Fibroblast of the aortic adventitia (primary cell): ENCODE measurements at regions not wholly inside any gene's neighbourhood (a gene's known extent, or its start where the extent isn't known, plus 50 kb on each side); places are given as distances from the start of the nearest gene placed in this dataset.

Source experiments
- DNase-seq: peaks from one replicate; pipeline ENCODE4 v3.0.0-alpha.2; 2010; ENCODE audit warnings: low read depth
- H3K4me3 ChIP-seq: 2 replicates; pipeline ENCODE4 v1.5.1; 2011; ENCODE audit warnings: low read depth, mild to moderate bottlenecking, control low read depth, low read length, moderate library complexity
- TF ChIP-seq, protein P1 (sequence below): IDR thresholded peaks from 2 replicates; pipeline ENCODE4 v1.5.1; 2011; ENCODE audit warnings: mild to moderate bottlenecking, low read length, control low read depth, inconsistent platforms; ENCODE audit not compliant: insufficient read depth

DNA sequence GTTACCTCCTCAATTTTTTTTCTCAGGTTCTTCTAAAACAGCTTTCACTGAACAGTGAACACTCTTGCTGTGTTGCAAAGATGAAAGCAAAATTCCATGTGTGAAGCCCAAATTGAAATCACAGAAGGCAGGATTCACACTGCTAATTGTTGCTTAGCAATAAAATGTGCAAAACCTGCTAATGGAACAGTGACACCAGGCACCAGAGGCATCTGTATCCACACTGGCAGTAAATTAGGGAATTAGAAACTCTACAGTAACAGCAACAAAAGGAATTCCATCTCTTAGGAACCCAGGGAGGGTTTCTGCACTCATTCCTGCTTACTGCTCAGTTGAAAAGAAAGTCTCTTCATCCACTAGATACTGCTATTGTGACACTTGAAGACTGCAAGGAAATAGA, 202.3 kb downstream of the GXYLT1 start:
- DNase-seq, result no peak
- H3K4me3 ChIP-seq, result no peak overlapping the region
- TF ChIP-seq, protein P1, sequence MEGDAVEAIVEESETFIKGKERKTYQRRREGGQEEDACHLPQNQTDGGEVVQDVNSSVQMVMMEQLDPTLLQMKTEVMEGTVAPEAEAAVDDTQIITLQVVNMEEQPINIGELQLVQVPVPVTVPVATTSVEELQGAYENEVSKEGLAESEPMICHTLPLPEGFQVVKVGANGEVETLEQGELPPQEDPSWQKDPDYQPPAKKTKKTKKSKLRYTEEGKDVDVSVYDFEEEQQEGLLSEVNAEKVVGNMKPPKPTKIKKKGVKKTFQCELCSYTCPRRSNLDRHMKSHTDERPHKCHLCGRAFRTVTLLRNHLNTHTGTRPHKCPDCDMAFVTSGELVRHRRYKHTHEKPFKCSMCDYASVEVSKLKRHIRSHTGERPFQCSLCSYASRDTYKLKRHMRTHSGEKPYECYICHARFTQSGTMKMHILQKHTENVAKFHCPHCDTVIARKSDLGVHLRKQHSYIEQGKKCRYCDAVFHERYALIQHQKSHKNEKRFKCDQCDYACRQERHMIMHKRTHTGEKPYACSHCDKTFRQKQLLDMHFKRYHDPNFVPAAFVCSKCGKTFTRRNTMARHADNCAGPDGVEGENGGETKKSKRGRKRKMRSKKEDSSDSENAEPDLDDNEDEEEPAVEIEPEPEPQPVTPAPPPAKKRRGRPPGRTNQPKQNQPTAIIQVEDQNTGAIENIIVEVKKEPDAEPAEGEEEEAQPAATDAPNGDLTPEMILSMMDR, result no peak

DNA sequence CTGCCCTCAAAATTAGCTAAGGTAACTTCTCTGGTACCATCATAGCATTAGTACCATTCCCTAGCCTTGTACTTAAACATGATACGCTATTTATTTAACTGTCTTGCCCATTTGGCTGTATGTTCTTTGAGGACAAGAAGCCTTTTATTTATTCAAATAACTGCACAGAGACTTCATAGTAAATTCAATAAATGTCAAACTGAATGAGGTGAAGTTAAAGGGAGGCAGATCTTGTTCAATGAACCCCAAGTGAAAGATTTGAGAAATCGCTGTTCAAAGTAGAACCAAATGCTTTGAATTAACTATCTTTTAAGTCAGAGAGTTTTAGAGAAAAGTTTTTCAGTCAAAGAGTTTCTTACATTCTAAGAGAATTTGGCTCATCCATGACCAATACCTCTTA, 203.6 kb downstream of the GXYLT1 start:
- DNase-seq, result no peak
- TF ChIP-seq, protein P1, result no peak
- H3K4me3 ChIP-seq, result no peak overlapping the region

DNA sequence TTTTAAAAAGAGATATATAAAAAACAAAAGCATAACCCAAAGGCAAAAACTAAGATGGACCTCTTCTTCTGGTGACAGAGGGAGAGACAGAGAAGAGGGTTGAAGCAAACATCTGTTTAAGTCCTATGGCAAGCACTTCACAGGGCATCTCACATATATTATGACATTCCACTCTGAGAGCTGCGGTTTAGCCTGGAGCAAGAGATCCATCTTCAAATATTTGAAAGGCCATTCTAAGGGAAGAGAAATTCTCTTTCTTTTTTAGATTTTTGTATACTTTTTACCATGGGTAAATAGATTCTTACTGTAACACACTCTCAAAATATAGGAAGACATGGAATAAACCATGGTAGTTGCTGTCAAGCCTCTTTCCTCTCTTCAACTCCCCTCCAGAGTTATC, 204.1 kb downstream of the GXYLT1 start:
- TF ChIP-seq, protein P1, result no peak

DNA sequence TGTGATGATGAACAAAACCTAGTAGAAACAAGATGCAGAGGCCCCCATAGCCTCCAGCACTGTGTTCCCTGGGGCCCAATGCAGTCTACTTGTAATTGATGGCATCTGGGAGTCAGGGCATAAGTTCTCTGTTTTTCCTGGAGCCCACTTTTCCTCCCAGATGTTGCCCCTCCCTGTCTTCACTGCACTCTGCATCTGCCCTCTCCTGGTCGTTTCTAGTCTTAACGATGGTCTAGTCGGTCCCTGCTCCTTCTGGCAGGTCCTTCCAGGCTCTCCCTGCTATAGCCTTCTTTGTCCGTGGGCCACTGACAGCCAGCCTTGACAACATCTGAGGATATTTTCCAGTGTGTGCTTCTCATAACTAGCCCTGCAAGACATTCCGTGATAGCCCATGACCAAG, 208.3 kb downstream of the GXYLT1 start:
- TF ChIP-seq, protein P1, result no peak
- H3K4me3 ChIP-seq, result no peak overlapping the region
- DNase-seq, result no peak

More for the DNA sequence above, 204.1 kb downstream of the GXYLT1 start:
- no peak overlapping the region for H3K4me3 ChIP-seq
- DNase-seq, result no peak

DNA sequence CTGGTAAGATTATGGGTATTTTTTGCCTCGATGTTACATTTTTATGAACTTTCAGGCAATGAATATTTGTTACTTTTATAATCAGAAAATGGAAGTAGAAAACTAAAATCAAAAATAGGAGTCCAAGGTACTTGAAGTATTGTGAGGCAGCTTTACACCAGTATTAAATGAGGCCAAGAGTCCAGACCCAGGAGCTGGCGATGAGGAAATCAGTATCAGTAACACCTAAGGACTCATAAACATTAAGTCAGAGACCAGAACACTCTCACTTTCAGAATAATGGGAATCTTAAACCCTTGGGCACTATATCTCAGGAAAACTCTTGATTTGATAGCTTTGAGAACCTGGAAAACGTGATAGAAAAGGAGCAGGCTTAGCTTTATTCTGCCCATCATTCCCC, 208.8 kb downstream of the GXYLT1 start:
- DNase-seq, result no peak
- TF ChIP-seq, protein P1, result no peak
- no peak overlapping the region for H3K4me3 ChIP-seq

DNA sequence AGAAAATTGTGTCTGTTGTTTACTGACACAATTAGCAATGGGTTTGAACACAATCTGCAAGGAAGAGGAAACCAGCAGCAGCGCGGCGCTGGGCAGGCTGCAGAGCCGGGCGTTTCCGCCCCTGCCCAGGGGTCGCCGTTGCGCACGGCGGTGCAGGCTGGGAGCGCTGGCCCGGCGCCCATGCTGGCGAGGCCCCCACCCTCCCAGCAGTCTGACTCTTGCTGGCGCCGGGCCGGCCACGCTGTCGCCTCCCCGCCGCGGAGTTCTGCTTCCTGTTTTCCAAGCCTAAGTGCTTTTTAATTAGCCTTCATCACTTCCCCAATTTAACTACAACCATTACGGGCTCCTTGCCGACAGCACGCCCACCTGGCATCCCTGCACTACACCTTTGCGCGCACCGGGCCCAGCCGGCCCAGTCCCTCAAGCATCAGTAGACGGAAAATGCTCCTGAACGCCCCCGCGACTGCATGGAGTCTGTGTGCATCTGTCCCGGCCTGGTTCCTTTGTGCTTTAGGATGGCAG, 212.1 kb downstream of the GXYLT1 start:
- peak; percentile 1 for DNase-seq
- TF ChIP-seq, protein P1, result no peak
- H3K4me3 ChIP-seq, result peak overlapping the region; percentile 59

DNA sequence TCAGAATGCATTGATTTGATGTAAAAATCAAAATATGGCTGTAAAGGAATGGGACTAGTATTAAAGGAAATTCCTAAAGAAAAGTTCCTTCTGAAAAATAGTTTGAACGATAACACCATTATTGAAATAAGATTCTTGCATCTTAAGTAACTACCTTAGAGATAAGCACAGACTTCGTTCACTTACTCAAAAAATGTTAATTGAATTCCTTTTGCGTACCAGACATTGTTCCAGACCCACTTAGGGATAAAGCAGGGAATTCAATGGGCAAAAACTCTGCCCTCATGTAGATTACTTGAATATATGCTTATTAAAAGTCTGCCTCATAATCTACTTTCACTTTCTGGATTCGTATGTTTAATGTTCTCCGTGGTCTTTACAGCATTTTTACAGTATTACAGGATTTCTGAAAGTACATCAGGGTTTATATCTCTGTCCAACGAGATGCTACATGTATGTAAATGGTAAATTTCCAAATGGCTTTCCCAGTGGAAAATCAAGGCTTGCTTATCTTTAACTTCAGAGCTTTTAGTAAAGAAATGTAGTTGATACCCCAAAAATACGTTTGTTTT, 213.7 kb downstream of the GXYLT1 start:
- TF ChIP-seq, protein P1, result no peak
- peak; percentile 13 for DNase-seq
- peak overlapping the region; percentile 51 for H3K4me3 ChIP-seq
